Ishikawa (cell line): ENCODE measurements at regions not wholly inside any gene's neighbourhood (a gene's known extent, or its start where the extent isn't known, plus 50 kb on each side); places are given as distances from the start of the nearest gene placed in this dataset.

Experiments used
- CEBPB ChIP-seq: IDR thresholded peaks from 2 replicates; pipeline ENCODE4 v1.6.1; 2012
- CREB1 ChIP-seq: IDR thresholded peaks from 2 replicates; pipeline ENCODE4 v1.6.1; 2012; ENCODE audit warnings: low read depth
- EGR1 ChIP-seq: IDR thresholded peaks from 2 replicates; pipeline ENCODE4 v1.6.1; 2012
- EP300 ChIP-seq: IDR thresholded peaks from 2 replicates; pipeline ENCODE4 v1.6.1; 2012; ENCODE audit warnings: borderline replicate concordance
- MAX ChIP-seq: IDR thresholded peaks from 2 replicates; pipeline ENCODE4 v1.6.1; 2012
- REST ChIP-seq: IDR thresholded peaks from 2 replicates; pipeline ENCODE4 v1.6.1; 2012; ENCODE audit warnings: low read depth, mild to moderate bottlenecking
- TAF1 ChIP-seq: IDR thresholded peaks from 2 replicates; pipeline ENCODE4 v1.6.1; 2012; ENCODE audit warnings: low read depth, mild to moderate bottlenecking
- TCF12 ChIP-seq: IDR thresholded peaks from 2 replicates; pipeline ENCODE4 v1.6.1; 2012; ENCODE audit warnings: low read depth
- YY1 ChIP-seq: IDR thresholded peaks from 2 replicates; pipeline ENCODE4 v1.6.1; 2012; ENCODE audit warnings: low read depth

GRCh38 chr13:33582121-33582520 is 235.8 kb upstream of the RFC3 start:
- TF ChIP-seq EP300 (no peak), TAF1 (no peak), EGR1 (no peak), CREB1 (no peak), YY1 (no peak), REST (no peak), MAX (no peak), TCF12 (no peak), CEBPB (no peak)
